Progenitor cell of endocrine pancreas (in vitro differentiated cells): ENCODE measurements at regions not wholly inside any gene's neighbourhood (a gene's known extent, or its start where the extent isn't known, plus 50 kb on each side); places are given as distances from the start of the nearest gene placed in this dataset.

Experiments used
- DNase-seq: peaks from one replicate; pipeline ENCODE4 v3.0.0; 2021; ENCODE audit warnings: low spot score; ENCODE audit not compliant: unreplicated experiment
- H3K27ac Mint-ChIP-seq: 2 replicates; pipeline ENCODE4 v1.8.0; 2021; ENCODE audit warnings: mild to moderate bottlenecking, moderate library complexity, mixed read lengths
- H3K27me3 Mint-ChIP-seq: 2 replicates; pipeline ENCODE4 v1.8.0; 2021; ENCODE audit warnings: mixed read lengths
- H3K36me3 Mint-ChIP-seq: 2 replicates; pipeline ENCODE4 v1.8.0; 2022; ENCODE audit warnings: mixed read lengths; ENCODE audit not compliant: insufficient read depth
- H3K4me1 Mint-ChIP-seq: 2 replicates; pipeline ENCODE4 v1.8.0; 2021; ENCODE audit warnings: low read depth, mixed read lengths
- H3K4me3 Mint-ChIP-seq: 2 replicates; pipeline ENCODE4 v1.8.0; 2021; ENCODE audit warnings: low read depth, mild to moderate bottlenecking, moderate library complexity, mixed read lengths
- H3K9me3 Mint-ChIP-seq: 2 replicates; pipeline ENCODE4 v1.8.0; 2021; ENCODE audit warnings: low read depth, mixed read lengths
- CTCF ChIP-seq: fragments of 200-600 bp; sonication (generic); IDR thresholded peaks from one replicate; pipeline ENCODE4 v1.5.0; 2021; ENCODE audit warnings: antibody characterized with exemption, mild to moderate bottlenecking; ENCODE audit not compliant: unreplicated experiment

GRCh38 chr1:47611992-47612391, 174.1 kb downstream of the FOXD2 start:
- Mint-ChIP-seq H3K4me1 (no peaks in the 10 kb centered on the region), H3K27me3 (peaks cover 33% of the 10 kb centered on the region), H3K9me3 (peaks cover 9% of the 10 kb centered on the region), H3K36me3 (no peaks in the 10 kb centered on the region), H3K27ac (no peak overlapping the region), H3K4me3 (no peak overlapping the region)
- no peak for TF ChIP-seq CTCF
- no peak for DNase-seq

- Mint-ChIP-seq H3K36me3 (no peaks in the 10 kb centered on the region), H3K9me3 (peaks cover 5% of the 10 kb centered on the region), H3K27me3 (peaks cover 37% of the 10 kb centered on the region), H3K4me3 (no peak overlapping the region), H3K4me1 (no peaks in the 10 kb centered on the region), H3K27ac (no peak overlapping the region)
- TF ChIP-seq CTCF = no peak
- DNase-seq = no peak
Measured at GRCh38 chr1:47612819-47613218, 175.0 kb downstream of the FOXD2 start.

GRCh38 chr1:47616036-47616435, 178.2 kb downstream of the FOXD2 start:
- Mint-ChIP-seq H3K27ac (no peak overlapping the region), H3K36me3 (no peaks in the 10 kb centered on the region), H3K4me3 (no peak overlapping the region), H3K27me3 (peaks cover 33% of the 10 kb centered on the region), H3K4me1 (no peaks in the 10 kb centered on the region), H3K9me3 (no peaks in the 10 kb centered on the region)
- DNase-seq = no peak
- TF ChIP-seq CTCF = no peak

GRCh38 chr1:47616906-47617305, 179.1 kb downstream of the FOXD2 start:
- no peak for DNase-seq
- H3K9me3 Mint-ChIP-seq = no peaks in the 10 kb centered on the region
- H3K4me3 Mint-ChIP-seq = no peak overlapping the region
- no peaks in the 10 kb centered on the region for H3K36me3 Mint-ChIP-seq
- H3K27ac Mint-ChIP-seq = no peak overlapping the region
- no peak for TF ChIP-seq CTCF
- H3K4me1 Mint-ChIP-seq = no peaks in the 10 kb centered on the region
- peaks cover 37% of the 10 kb centered on the region for H3K27me3 Mint-ChIP-seq

GRCh38 chr1:47617381-47618221, 179.8 kb downstream of the FOXD2 start:
- Mint-ChIP-seq H3K9me3 (no peaks in the 10 kb centered on the region), H3K27me3 (peaks cover 42% of the 10 kb centered on the region), H3K4me3 (no peak overlapping the region), H3K27ac (no peak overlapping the region), H3K36me3 (no peaks in the 10 kb centered on the region), H3K4me1 (no peaks in the 10 kb centered on the region)
- TF ChIP-seq CTCF = no peak
- no peak for DNase-seq
